Hepatocyte (in vitro differentiated cells): ENCODE measurements at regions not wholly inside any gene's neighbourhood (a gene's known extent, or its start where the extent isn't known, plus 50 kb on each side); places are given as distances from the start of the nearest gene placed in this dataset.

Source experiments
- DNase-seq: peaks from one replicate; pipeline ENCODE4 v3.0.0-alpha.2; 2016; ENCODE audit warnings: low spot score
- H2AFZ ChIP-seq: fragments of 200-600 bp; sonication (generic); 2 replicates; pipeline ENCODE4 v1.6.0; 2016; ENCODE audit warnings: antibody characterized with exemption, mild to moderate bottlenecking
- H3K27ac ChIP-seq: fragments of 200-600 bp; sonication (generic); 2 replicates; pipeline ENCODE4 v1.5.1; 2016; ENCODE audit warnings: mild to moderate bottlenecking
- H3K27me3 ChIP-seq: fragments of 200-600 bp; sonication (generic); 2 replicates; pipeline ENCODE4 v1.6.1; 2016
- H3K36me3 ChIP-seq: fragments of 200-600 bp; sonication (generic); replicated peaks from 2 replicates; pipeline ENCODE4 v1.5.1; 2016; ENCODE audit warnings: low read depth; ENCODE audit not compliant: insufficient read depth
- H3K4me1 ChIP-seq: fragments of 200-600 bp; sonication (generic); 2 replicates; pipeline ENCODE4 v1.5.1; 2016; ENCODE audit warnings: mild to moderate bottlenecking, moderate library complexity; ENCODE audit not compliant: insufficient read depth
- H3K4me2 ChIP-seq: fragments of 200-600 bp; sonication (generic); 2 replicates; pipeline ENCODE4 v1.6.0; 2016
- H3K4me3 ChIP-seq: fragments of 200-600 bp; sonication (generic); 2 replicates; pipeline ENCODE4 v1.5.1; 2016; ENCODE audit warnings: mild to moderate bottlenecking
- H3K79me2 ChIP-seq: fragments of 200-600 bp; sonication (generic); 2 replicates; pipeline ENCODE4 v1.6.0; 2017; ENCODE audit warnings: mild to moderate bottlenecking
- H3K9me2 ChIP-seq: fragments of 200-600 bp; sonication (generic); replicated peaks from 2 replicates; pipeline ENCODE4 v1.6.0; 2017; ENCODE audit warnings: mild to moderate bottlenecking; ENCODE audit not compliant: insufficient read depth
- H3K9me3 ChIP-seq: fragments of 200-600 bp; sonication (generic); 2 replicates; pipeline ENCODE4 v1.5.1; 2016; ENCODE audit warnings: low read depth, mild to moderate bottlenecking
- H4K20me1 ChIP-seq: fragments of 200-600 bp; sonication (generic); 2 replicates; pipeline ENCODE4 v1.6.0; 2016; ENCODE audit warnings: mild to moderate bottlenecking; ENCODE audit not compliant: insufficient read depth, poor library complexity, severe bottlenecking
- EZH2 ChIP-seq: fragments of 200-600 bp; sonication (generic); IDR thresholded peaks from 2 replicates; pipeline ENCODE4 v1.6.1; 2016; ENCODE audit warnings: antibody characterized with exemption, mild to moderate bottlenecking, borderline replicate concordance
- EZH2phosphoT487 ChIP-seq: fragments of 200-600 bp; sonication (generic); IDR thresholded peaks from one replicate; pipeline ENCODE4 v1.6.1; 2018; ENCODE audit warnings: antibody characterized with exemption, mild to moderate bottlenecking, low read depth, moderate library complexity; ENCODE audit not compliant: unreplicated experiment, severe bottlenecking
- WGBS: methylation state at CpG from one replicate; pipeline ENCODE4 v1.1.6; 2016; ENCODE audit warnings: low lambda C conversion rate; ENCODE audit errors: missing lambda C conversion rate; 5-methylcytosine and 5-hydroxymethylcytosine counted together
- TF ChIP-seq, protein P1 (sequence below): fragments of 200-600 bp; sonication (generic); IDR thresholded peaks from 2 replicates; pipeline ENCODE4 v1.5.1; 2016; ENCODE audit warnings: antibody characterized with exemption, mild to moderate bottlenecking; ENCODE audit not compliant: poor library complexity

DNA sequence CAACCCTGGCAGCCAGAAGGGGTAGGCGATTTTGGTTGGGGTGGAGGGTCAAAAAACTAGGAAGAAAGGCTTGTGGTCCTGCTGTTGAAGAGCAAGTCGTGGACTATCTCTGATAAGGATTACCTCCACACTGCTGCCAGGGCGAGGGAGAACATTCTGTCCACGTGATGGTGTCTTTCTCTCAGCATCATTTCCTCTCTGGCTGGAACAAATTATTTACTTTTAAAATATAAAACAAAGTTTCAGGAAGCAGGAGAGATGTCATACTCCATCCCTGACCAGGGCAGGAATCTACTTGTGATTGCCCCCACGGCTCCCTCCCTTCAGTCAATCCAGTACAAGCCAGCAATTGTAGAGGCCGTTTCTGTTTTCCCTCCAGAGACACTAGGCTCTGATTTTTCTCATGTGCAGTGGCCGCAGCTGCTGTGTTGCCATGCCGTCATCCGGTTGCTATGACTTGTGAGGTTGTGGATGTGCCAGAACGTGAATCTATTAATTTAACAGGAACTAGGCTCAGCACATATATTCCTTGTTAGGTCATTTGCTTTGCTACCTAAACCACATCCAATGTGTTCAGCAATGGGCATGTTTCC lies 61.5 kb upstream of the PTGR2 start:
- H2AFZ ChIP-seq: no peak overlapping the region
- no peaks in the 10 kb centered on the region for H3K9me3 ChIP-seq
- H3K27me3 ChIP-seq: no peaks in the 10 kb centered on the region
- H3K79me2 ChIP-seq: peaks cover 18% of the 10 kb centered on the region
- H4K20me1 ChIP-seq: no peaks in the 10 kb centered on the region
- 70% methylated on average over 10 of the region's 10 CpGs for WGBS
- no peak overlapping the region for H3K4me3 ChIP-seq
- peak; percentile 65 for DNase-seq
- no peaks in the 10 kb centered on the region for H3K36me3 ChIP-seq
- peak overlapping the region; percentile 100 for H3K27ac ChIP-seq
- peaks cover 41% of the 10 kb centered on the region for H3K4me1 ChIP-seq
- H3K9me2 ChIP-seq: no peaks in the 10 kb centered on the region
- TF ChIP-seq EZH2phosphoT487 (no peak), EZH2 (no peak)
- TF ChIP-seq, protein P1, sequence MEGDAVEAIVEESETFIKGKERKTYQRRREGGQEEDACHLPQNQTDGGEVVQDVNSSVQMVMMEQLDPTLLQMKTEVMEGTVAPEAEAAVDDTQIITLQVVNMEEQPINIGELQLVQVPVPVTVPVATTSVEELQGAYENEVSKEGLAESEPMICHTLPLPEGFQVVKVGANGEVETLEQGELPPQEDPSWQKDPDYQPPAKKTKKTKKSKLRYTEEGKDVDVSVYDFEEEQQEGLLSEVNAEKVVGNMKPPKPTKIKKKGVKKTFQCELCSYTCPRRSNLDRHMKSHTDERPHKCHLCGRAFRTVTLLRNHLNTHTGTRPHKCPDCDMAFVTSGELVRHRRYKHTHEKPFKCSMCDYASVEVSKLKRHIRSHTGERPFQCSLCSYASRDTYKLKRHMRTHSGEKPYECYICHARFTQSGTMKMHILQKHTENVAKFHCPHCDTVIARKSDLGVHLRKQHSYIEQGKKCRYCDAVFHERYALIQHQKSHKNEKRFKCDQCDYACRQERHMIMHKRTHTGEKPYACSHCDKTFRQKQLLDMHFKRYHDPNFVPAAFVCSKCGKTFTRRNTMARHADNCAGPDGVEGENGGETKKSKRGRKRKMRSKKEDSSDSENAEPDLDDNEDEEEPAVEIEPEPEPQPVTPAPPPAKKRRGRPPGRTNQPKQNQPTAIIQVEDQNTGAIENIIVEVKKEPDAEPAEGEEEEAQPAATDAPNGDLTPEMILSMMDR: no peak
- peak overlapping the region; percentile 91 for H3K4me2 ChIP-seq

DNA sequence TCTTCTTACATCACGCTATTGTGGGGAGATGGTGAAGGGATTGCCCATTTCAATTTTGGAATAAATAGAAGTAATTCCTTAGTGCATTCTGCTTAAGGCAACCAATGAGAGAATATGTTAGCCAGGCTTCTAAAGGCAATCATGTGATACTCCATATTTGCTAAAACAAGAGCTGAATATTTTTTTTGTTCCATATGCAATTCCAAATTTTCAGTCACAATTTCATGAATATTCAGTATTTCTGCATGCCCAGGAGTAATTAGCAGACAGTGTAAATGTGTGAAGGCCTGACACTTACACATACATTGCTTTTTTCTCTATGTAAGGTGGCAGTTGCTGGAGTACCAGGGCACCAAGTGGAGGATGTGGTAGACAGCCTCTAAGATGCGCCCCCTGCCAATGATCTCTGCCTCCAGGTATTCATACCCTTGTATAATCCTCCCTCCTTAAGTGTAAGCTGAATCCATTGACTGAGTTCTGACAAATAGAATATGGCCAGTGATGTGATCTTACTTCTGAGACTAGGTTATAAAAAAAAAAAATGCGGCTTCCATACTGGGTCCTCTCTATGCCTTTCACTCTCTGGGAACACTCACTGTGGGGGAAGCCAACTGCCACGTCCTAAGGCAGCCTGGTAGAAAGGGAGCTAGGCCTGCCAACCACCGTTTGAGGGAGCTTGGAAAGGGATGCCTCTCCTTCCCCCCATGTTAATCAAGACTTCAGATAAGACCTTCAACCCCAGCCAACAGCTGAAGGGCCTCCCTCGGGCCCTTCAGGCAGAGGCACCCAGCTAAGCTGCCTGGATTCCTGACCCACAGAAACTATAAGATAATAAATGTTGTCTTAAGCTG lies 62.7 kb upstream of the PTGR2 start:
- DNase-seq: no peak
- peaks cover 30% of the 10 kb centered on the region for H3K79me2 ChIP-seq
- TF ChIP-seq EZH2 (no peak), EZH2phosphoT487 (no peak)
- TF ChIP-seq, protein P1: no peak
- peak overlapping the region; percentile 100 for H3K27ac ChIP-seq
- H3K36me3 ChIP-seq: no peaks in the 10 kb centered on the region
- H3K27me3 ChIP-seq: no peaks in the 10 kb centered on the region
- WGBS: 78% methylated on average over 6 of the region's 6 CpGs
- H3K4me2 ChIP-seq: peak overlapping the region; percentile 91
- H4K20me1 ChIP-seq: no peaks in the 10 kb centered on the region
- peaks cover 49% of the 10 kb centered on the region for H3K4me1 ChIP-seq
- H2AFZ ChIP-seq: no peak overlapping the region
- no peaks in the 10 kb centered on the region for H3K9me2 ChIP-seq
- no peaks in the 10 kb centered on the region for H3K9me3 ChIP-seq
- no peak overlapping the region for H3K4me3 ChIP-seq

GRCh38 chr14:73788317-73788598 lies 63.4 kb upstream of the PTGR2 start:
- H3K9me2 ChIP-seq: no peaks in the 10 kb centered on the region
- H2AFZ ChIP-seq: no peak overlapping the region
- TF ChIP-seq, protein P1: no peak
- no peak for TF ChIP-seq EZH2phosphoT487
- DNase-seq: no peak
- H3K36me3 ChIP-seq: no peaks in the 10 kb centered on the region
- no peaks in the 10 kb centered on the region for H3K27me3 ChIP-seq
- WGBS: 66% methylated on average over 4 of the region's 4 CpGs
- no peak overlapping the region for H3K4me3 ChIP-seq
- H3K4me2 ChIP-seq: peak overlapping the region; percentile 91
- H4K20me1 ChIP-seq: no peaks in the 10 kb centered on the region
- peaks cover 36% of the 10 kb centered on the region for H3K79me2 ChIP-seq
- no peaks in the 10 kb centered on the region for H3K9me3 ChIP-seq
- peaks cover 56% of the 10 kb centered on the region for H3K4me1 ChIP-seq
- H3K27ac ChIP-seq: peak overlapping the region; percentile 100
